OCI-LY1 (cell line): ENCODE measurements at regions not wholly inside any gene's neighbourhood (a gene's known extent, or its start where the extent isn't known, plus 50 kb on each side); places are given as distances from the start of the nearest gene placed in this dataset.

Source experiments
- EZH2 ChIP-seq: fragments of 200-600 bp; sonication (generic), shearing (Covaris generic); IDR thresholded peaks from 2 replicates; pipeline ENCODE4 v1.8.0; 2017; ENCODE audit warnings: borderline replicate concordance, mixed run types, mild to moderate bottlenecking, antibody characterized with exemption, low read length, moderate library complexity, mixed read lengths
- TF ChIP-seq, protein P1 (sequence below): fragments of 200-600 bp; sonication (generic), shearing (Covaris generic); IDR thresholded peaks from 2 replicates; pipeline ENCODE4 v1.5.1; 2017; ENCODE audit warnings: mild to moderate bottlenecking, antibody characterized with exemption, low read length, moderate library complexity, mixed read lengths

DNA sequence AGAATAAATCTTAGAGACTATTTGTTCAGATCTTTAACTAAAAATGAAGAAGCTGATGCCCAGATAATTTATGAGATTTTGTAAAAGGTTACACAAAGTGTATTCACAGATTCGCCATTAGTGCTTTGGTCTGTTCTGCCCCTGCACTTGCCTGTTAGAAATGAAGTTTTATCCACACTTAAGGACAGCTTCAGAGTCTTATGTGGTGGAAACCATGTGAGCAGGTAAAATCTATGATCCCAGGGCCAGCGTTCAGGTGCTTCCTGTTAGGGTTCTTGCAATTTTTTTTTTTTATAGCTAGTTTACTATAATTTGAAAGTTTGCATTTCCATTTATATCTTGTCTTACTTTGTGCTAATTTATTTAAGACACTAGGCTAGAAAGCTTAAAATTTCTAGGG, 561.6 kb downstream of the PRR16 start:
- TF ChIP-seq, protein P1, sequence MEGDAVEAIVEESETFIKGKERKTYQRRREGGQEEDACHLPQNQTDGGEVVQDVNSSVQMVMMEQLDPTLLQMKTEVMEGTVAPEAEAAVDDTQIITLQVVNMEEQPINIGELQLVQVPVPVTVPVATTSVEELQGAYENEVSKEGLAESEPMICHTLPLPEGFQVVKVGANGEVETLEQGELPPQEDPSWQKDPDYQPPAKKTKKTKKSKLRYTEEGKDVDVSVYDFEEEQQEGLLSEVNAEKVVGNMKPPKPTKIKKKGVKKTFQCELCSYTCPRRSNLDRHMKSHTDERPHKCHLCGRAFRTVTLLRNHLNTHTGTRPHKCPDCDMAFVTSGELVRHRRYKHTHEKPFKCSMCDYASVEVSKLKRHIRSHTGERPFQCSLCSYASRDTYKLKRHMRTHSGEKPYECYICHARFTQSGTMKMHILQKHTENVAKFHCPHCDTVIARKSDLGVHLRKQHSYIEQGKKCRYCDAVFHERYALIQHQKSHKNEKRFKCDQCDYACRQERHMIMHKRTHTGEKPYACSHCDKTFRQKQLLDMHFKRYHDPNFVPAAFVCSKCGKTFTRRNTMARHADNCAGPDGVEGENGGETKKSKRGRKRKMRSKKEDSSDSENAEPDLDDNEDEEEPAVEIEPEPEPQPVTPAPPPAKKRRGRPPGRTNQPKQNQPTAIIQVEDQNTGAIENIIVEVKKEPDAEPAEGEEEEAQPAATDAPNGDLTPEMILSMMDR: no peak
- no peak for TF ChIP-seq EZH2
